HFF-Myc (cell line): ENCODE measurements at regions not wholly inside any gene's neighbourhood (a gene's known extent, or its start where the extent isn't known, plus 50 kb on each side); places are given as distances from the start of the nearest gene placed in this dataset.
A peak's percentile ranks its signal among the peaks of the same experiment; 100 is the strongest.

Experiments
- DNase-seq: peaks from one replicate; pipeline ENCODE4 v3.0.0-alpha.2; 2011; ENCODE audit warnings: low read depth; ENCODE audit errors: extremely low read depth
- H3K4me3 ChIP-seq: replicated peaks from 2 replicates; pipeline ENCODE4 v1.5.1; 2011; ENCODE audit warnings: low read depth, mild to moderate bottlenecking, control low read depth, low read length
- CTCF ChIP-seq: IDR thresholded peaks from 2 replicates; pipeline ENCODE4 v1.5.1; 2012; ENCODE audit warnings: mild to moderate bottlenecking, low read depth, low read length, control low read depth; ENCODE audit errors: missing control alignments

- H3K4me3 ChIP-seq, result no peak overlapping the region
- no peak for TF ChIP-seq CTCF
- no peak for DNase-seq
These were observed 88.1 kb upstream of the CUX1 start for GRCh38 chr7:101729241-101729883.

- no peak for TF ChIP-seq CTCF
- no peak overlapping the region for H3K4me3 ChIP-seq
- no peak for DNase-seq
These were observed 85.8 kb upstream of the CUX1 start for GRCh38 chr7:101731502-101732084.

GRCh38 chr7:101733713-101734475 lies 83.5 kb upstream of the CUX1 start:
- peak overlapping the region; percentile 14; the same call in 1 of the 2 replicates for H3K4me3 ChIP-seq
- no peak for DNase-seq
- TF ChIP-seq CTCF, result no peak

GRCh38 chr7:101736084-101736483 lies 81.3 kb upstream of the CUX1 start:
- no peak for TF ChIP-seq CTCF
- no peak for DNase-seq
- no peak overlapping the region for H3K4me3 ChIP-seq

- no peak overlapping the region for H3K4me3 ChIP-seq
- no peak for TF ChIP-seq CTCF
- no peak for DNase-seq
These were observed 77.5 kb upstream of the CUX1 start for GRCh38 chr7:101739775-101740398.

- TF ChIP-seq CTCF, result no peak
- H3K4me3 ChIP-seq, result no peak overlapping the region
- DNase-seq, result no peak
These were observed 76.3 kb upstream of the CUX1 start for GRCh38 chr7:101740981-101741725.
